ENCODE measurements at regions not wholly inside any gene's neighbourhood (a gene's known extent, or its start where the extent isn't known, plus 50 kb on each side); places are given as distances from the start of the nearest gene placed in this dataset.

GRCh38 chr22:48288376-48288940 lies 1526.0 kb downstream of the TBC1D22A start:
- no peak overlapping the region for H3K4me3 ChIP-seq (ENCODE audit: low read length)

GRCh38 chr22:48287031-48287430 lies 1524.6 kb downstream of the TBC1D22A start:
- no peaks in the 10 kb centered on the region for H3K9me3 ChIP-seq (ENCODE audit: low read depth, low read length)
- H3K4me3 ChIP-seq (ENCODE audit: low read length) = no peak overlapping the region
- H3K27me3 ChIP-seq (ENCODE audit: insufficient read depth, low read length) = no peaks in the 10 kb centered on the region
- H3K4me1 ChIP-seq (ENCODE audit: insufficient read depth, low read length) = no peaks in the 10 kb centered on the region

More at GRCh38 chr22:48288376-48288940, 1526.0 kb downstream of the TBC1D22A start:
- Histone ChIP-seq H3K27me3 (ENCODE audit: insufficient read depth, low read length) (no peaks in the 10 kb centered on the region), H3K9me3 (ENCODE audit: low read depth, low read length) (no peaks in the 10 kb centered on the region), H3K4me1 (ENCODE audit: insufficient read depth, low read length) (no peaks in the 10 kb centered on the region)

- no peak overlapping the region for H3K4me3 ChIP-seq (ENCODE audit: low read length)
These were observed 1522.2 kb downstream of the TBC1D22A start for GRCh38 chr22:48284671-48285070.

GRCh38 chr22:48282804-48283203 lies 1520.4 kb downstream of the TBC1D22A start:
- Histone ChIP-seq H3K9me3 (ENCODE audit: low read depth, low read length) (no peaks in the 10 kb centered on the region), H3K4me1 (ENCODE audit: insufficient read depth, low read length) (no peaks in the 10 kb centered on the region), H3K4me3 (ENCODE audit: low read length) (no peak overlapping the region), H3K27me3 (ENCODE audit: insufficient read depth, low read length) (no peaks in the 10 kb centered on the region)

More at GRCh38 chr22:48284671-48285070, 1522.2 kb downstream of the TBC1D22A start:
- Histone ChIP-seq H3K4me1 (ENCODE audit: insufficient read depth, low read length) (no peaks in the 10 kb centered on the region), H3K27me3 (ENCODE audit: insufficient read depth, low read length) (no peaks in the 10 kb centered on the region), H3K9me3 (ENCODE audit: low read depth, low read length) (no peaks in the 10 kb centered on the region)

GRCh38 chr22:48279461-48279756 lies 1517.0 kb downstream of the TBC1D22A start:
- no peaks in the 10 kb centered on the region for H3K27me3 ChIP-seq (ENCODE audit: insufficient read depth, low read length)
- no peaks in the 10 kb centered on the region for H3K4me1 ChIP-seq (ENCODE audit: insufficient read depth, low read length)
- no peak overlapping the region for H3K4me3 ChIP-seq (ENCODE audit: low read length)
- H3K9me3 ChIP-seq (ENCODE audit: low read depth, low read length) = no peaks in the 10 kb centered on the region

GRCh38 chr22:48278620-48279460 lies 1516.4 kb downstream of the TBC1D22A start:
- no peaks in the 10 kb centered on the region for H3K4me1 ChIP-seq (ENCODE audit: insufficient read depth, low read length)
- no peaks in the 10 kb centered on the region for H3K9me3 ChIP-seq (ENCODE audit: low read depth, low read length)
- no peaks in the 10 kb centered on the region for H3K27me3 ChIP-seq (ENCODE audit: insufficient read depth, low read length)
- H3K4me3 ChIP-seq (ENCODE audit: low read length) = no peak overlapping the region

GRCh38 chr22:48277868-48278581 lies 1515.6 kb downstream of the TBC1D22A start:
- Histone ChIP-seq H3K9me3 (ENCODE audit: low read depth, low read length) (no peaks in the 10 kb centered on the region), H3K27me3 (ENCODE audit: insufficient read depth, low read length) (no peaks in the 10 kb centered on the region), H3K4me3 (ENCODE audit: low read length) (no peak overlapping the region), H3K4me1 (ENCODE audit: insufficient read depth, low read length) (no peaks in the 10 kb centered on the region)

GRCh38 chr22:48276994-48277867 lies 1514.8 kb downstream of the TBC1D22A start:
- no peaks in the 10 kb centered on the region for H3K4me1 ChIP-seq (ENCODE audit: insufficient read depth, low read length)

GRCh38 chr22:48275412-48275811 lies 1513.0 kb downstream of the TBC1D22A start:
- no peaks in the 10 kb centered on the region for H3K4me1 ChIP-seq (ENCODE audit: insufficient read depth, low read length)
- H3K9me3 ChIP-seq (ENCODE audit: low read depth, low read length) = no peaks in the 10 kb centered on the region
- H3K4me3 ChIP-seq (ENCODE audit: low read length) = no peak overlapping the region

More at GRCh38 chr22:48276994-48277867, 1514.8 kb downstream of the TBC1D22A start:
- Histone ChIP-seq H3K27me3 (ENCODE audit: insufficient read depth, low read length) (no peaks in the 10 kb centered on the region), H3K9me3 (ENCODE audit: low read depth, low read length) (no peaks in the 10 kb centered on the region), H3K4me3 (ENCODE audit: low read length) (no peak overlapping the region)

GRCh38 chr22:48270731-48271130 lies 1508.3 kb downstream of the TBC1D22A start:
- Histone ChIP-seq H3K9me3 (ENCODE audit: low read depth, low read length) (no peaks in the 10 kb centered on the region), H3K4me3 (ENCODE audit: low read length) (no peak overlapping the region), H3K4me1 (ENCODE audit: insufficient read depth, low read length) (no peaks in the 10 kb centered on the region), H3K27me3 (ENCODE audit: insufficient read depth, low read length) (no peaks in the 10 kb centered on the region)

More at GRCh38 chr22:48275412-48275811, 1513.0 kb downstream of the TBC1D22A start:
- no peaks in the 10 kb centered on the region for H3K27me3 ChIP-seq (ENCODE audit: insufficient read depth, low read length)

GRCh38 chr22:48268771-48269552 lies 1506.5 kb downstream of the TBC1D22A start:
- Histone ChIP-seq H3K4me3 (ENCODE audit: low read length) (no peak overlapping the region), H3K27me3 (ENCODE audit: insufficient read depth, low read length) (no peaks in the 10 kb centered on the region)

GRCh38 chr22:48268293-48268692 lies 1505.8 kb downstream of the TBC1D22A start:
- no peaks in the 10 kb centered on the region for H3K9me3 ChIP-seq (ENCODE audit: low read depth, low read length)
- no peak overlapping the region for H3K4me3 ChIP-seq (ENCODE audit: low read length)
- no peaks in the 10 kb centered on the region for H3K27me3 ChIP-seq (ENCODE audit: insufficient read depth, low read length)
- no peaks in the 10 kb centered on the region for H3K4me1 ChIP-seq (ENCODE audit: insufficient read depth, low read length)

More at GRCh38 chr22:48268771-48269552, 1506.5 kb downstream of the TBC1D22A start:
- no peaks in the 10 kb centered on the region for H3K9me3 ChIP-seq (ENCODE audit: low read depth, low read length)
- H3K4me1 ChIP-seq (ENCODE audit: insufficient read depth, low read length) = no peaks in the 10 kb centered on the region

GRCh38 chr22:48267681-48268080 lies 1505.2 kb downstream of the TBC1D22A start:
- Histone ChIP-seq H3K9me3 (ENCODE audit: low read depth, low read length) (no peaks in the 10 kb centered on the region), H3K27me3 (ENCODE audit: insufficient read depth, low read length) (no peaks in the 10 kb centered on the region), H3K4me1 (ENCODE audit: insufficient read depth, low read length) (no peaks in the 10 kb centered on the region), H3K4me3 (ENCODE audit: low read length) (no peak overlapping the region)

All from mononuclear cell (primary cell).